ENCODE measurements at regions not wholly inside any gene's neighbourhood (a gene's known extent, or its start where the extent isn't known, plus 50 kb on each side); places are given as distances from the start of the nearest gene placed in this dataset.

DNA sequence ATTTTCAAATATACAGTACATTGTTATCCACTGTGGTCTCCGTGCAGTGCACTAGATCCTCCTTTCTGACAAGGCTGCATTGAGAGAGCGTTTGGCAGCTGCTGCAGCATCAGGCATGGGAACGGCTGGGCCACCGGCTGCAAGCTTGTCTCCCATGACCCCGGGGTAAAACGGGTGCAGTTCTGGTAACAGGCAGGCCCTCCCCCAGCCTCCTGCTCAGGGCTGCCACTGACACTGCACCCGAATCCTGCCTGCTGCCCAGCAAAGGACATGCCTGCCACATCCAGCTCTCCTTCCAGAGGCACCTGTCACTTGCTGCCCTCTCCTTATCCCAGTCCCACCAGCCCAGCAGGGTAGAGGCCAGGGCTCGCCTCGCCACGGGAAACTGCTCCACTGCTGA is 124.5 kb upstream of the TMEM45B start:
- no peaks in the 10 kb centered on the region for H3K27me3 ChIP-seq (ENCODE audit: control insufficient read depth, insufficient read depth, low read length)
- POLR2A ChIA-PET, result no interaction called here
- H3K36me3 ChIP-seq (ENCODE audit: control insufficient read depth, insufficient read depth, low read length), result no peaks in the 10 kb centered on the region
- TF ChIP-seq, protein P1, sequence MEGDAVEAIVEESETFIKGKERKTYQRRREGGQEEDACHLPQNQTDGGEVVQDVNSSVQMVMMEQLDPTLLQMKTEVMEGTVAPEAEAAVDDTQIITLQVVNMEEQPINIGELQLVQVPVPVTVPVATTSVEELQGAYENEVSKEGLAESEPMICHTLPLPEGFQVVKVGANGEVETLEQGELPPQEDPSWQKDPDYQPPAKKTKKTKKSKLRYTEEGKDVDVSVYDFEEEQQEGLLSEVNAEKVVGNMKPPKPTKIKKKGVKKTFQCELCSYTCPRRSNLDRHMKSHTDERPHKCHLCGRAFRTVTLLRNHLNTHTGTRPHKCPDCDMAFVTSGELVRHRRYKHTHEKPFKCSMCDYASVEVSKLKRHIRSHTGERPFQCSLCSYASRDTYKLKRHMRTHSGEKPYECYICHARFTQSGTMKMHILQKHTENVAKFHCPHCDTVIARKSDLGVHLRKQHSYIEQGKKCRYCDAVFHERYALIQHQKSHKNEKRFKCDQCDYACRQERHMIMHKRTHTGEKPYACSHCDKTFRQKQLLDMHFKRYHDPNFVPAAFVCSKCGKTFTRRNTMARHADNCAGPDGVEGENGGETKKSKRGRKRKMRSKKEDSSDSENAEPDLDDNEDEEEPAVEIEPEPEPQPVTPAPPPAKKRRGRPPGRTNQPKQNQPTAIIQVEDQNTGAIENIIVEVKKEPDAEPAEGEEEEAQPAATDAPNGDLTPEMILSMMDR (IDR thresholded peaks at IDR 0.05; ENCODE audit: insufficient read depth, low read depth, low read length), result no peak
- CTCF ChIA-PET, result no interaction called here
- DNase-seq (ENCODE audit: low read depth), result no peak
- H3K4me3 ChIP-seq (ENCODE audit: low read depth, low read length), result no peak overlapping the region

DNA sequence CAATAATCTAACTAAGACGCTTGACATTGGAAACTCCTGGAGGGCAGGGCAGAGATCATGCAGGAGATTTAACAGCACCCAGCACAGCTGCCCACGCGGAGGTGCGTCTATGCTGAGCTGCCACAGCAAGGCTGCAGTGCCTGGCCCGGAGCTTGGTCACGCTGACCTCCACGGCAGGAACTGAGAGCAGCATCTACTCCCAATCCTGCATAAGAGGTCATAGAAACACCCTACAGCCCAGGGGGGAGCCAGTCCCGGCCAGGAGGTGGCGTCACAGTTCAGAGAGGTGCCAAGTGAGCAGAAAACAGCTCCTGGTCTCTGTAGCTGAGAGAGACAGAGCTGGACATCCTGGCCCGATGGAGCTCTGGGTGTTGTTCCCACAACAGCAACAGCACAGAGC is 121.1 kb upstream of the TMEM45B start:
- CTCF ChIA-PET, result interaction anchor here (1.1 to 1.5 kb wide), 2 partner anchors 16 to 312 kb away, joined by 3 to 4 read pairs; no protein-coding TSS in a partner anchor
- no peak for DNase-seq (ENCODE audit: low read depth)

DNA sequence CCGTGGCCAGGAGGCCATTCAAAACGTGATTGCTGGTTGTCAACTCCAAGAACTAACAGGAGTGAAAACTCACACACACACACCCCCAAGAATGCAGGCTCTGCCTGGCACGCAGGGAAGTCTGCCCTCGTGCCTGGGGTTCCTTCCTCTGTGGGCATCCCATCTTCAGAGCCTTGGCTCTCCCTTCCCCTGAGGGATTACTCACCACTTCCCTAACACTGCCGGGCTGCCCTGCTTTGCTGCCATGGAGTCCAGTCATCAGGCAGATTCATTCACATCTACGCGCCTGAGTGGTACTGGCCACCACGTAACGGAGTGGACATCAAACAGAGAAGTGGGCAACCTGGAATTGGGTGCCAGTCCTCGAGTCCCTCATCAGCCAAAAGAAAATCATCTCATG is 120.7 kb upstream of the TMEM45B start:
- no peak overlapping the region for H3K4me3 ChIP-seq (ENCODE audit: low read depth, low read length)
- H3K36me3 ChIP-seq (ENCODE audit: control insufficient read depth, insufficient read depth, low read length), result no peaks in the 10 kb centered on the region
- ChIA-PET CTCF (interaction anchor here (0.6 to 1.6 kb wide), 9 partner anchors 10 to 345 kb away, joined by 3 to 5 read pairs (median 3); partner anchors contain the start of gene BARX2), POLR2A (interaction anchor here (0.6 kb wide), 1 partner anchor 1195 kb away, joined by 3 read pairs; no protein-coding TSS in a partner anchor)
- DNase-seq (ENCODE audit: low read depth), result no peak
- TF ChIP-seq, protein P1 (IDR thresholded peaks at IDR 0.05; ENCODE audit: insufficient read depth, low read depth, low read length), result no peak
- H3K27me3 ChIP-seq (ENCODE audit: control insufficient read depth, insufficient read depth, low read length), result peaks cover 2% of the 10 kb centered on the region; the same call in 1 of the 2 replicates

More for the DNA sequence above, 121.1 kb upstream of the TMEM45B start:
- TF ChIP-seq, protein P1 (IDR thresholded peaks at IDR 0.05; ENCODE audit: insufficient read depth, low read depth, low read length), result no peak
- Histone ChIP-seq H3K4me3 (ENCODE audit: low read depth, low read length) (no peak overlapping the region), H3K27me3 (ENCODE audit: control insufficient read depth, insufficient read depth, low read length) (peaks cover 2% of the 10 kb centered on the region; the same call in 1 of the 2 replicates), H3K36me3 (ENCODE audit: control insufficient read depth, insufficient read depth, low read length) (no peaks in the 10 kb centered on the region)
- POLR2A ChIA-PET, result no interaction called here

DNA sequence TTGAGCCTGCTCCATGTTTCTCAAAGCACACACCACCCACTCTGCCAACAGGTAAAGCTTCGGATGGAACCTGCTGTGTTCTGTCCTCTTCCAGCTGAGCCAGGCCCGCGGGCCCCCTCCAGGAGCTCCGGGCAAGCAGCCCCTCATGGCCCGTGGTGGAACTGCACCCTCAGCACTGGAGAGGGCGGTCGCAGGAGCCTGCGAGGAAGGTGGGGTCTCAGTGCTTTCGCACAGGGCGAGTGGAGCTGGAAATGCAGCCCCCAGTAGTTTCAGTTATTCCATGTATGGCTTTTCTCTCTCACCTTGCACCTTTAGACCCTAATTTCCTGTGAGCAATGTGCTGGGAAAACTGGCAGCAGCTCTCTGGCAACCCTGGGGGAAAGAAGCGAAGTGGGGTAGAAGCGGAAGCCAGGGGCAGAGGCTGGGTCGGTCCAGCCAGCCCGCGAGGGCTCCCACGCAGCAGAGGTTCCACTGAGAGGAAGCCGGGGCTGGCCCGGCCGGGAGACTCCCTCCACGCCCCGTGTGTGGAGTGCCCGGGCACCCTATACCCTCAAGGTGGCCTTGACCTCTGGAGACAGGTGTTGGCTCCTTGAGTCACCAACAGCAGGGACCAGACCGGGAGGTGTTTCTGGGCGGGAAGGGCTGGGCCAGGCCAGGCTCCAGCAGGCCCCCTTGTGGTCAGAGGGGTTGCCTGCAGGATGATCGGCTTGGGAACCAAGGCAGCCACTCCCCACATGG is 119.9 kb upstream of the TMEM45B start:
- H3K27me3 ChIP-seq (ENCODE audit: control insufficient read depth, insufficient read depth, low read length), result peaks cover 2% of the 10 kb centered on the region; the same call in 1 of the 2 replicates
- TF ChIP-seq, protein P1 (IDR thresholded peaks at IDR 0.05; ENCODE audit: insufficient read depth, low read depth, low read length), result peak; percentile 78
- H3K36me3 ChIP-seq (ENCODE audit: control insufficient read depth, insufficient read depth, low read length), result no peaks in the 10 kb centered on the region
- no peak overlapping the region for H3K4me3 ChIP-seq (ENCODE audit: low read depth, low read length)
- POLR2A ChIA-PET, result interaction anchor here (0.6 kb wide), 1 partner anchor 1194 kb away, joined by 3 read pairs; no protein-coding TSS in a partner anchor
- CTCF ChIA-PET, result interaction anchor here (0.6 to 1.6 kb wide), 9 partner anchors 9 to 391 kb away, joined by 3 to 5 read pairs (median 3); partner anchors contain the start of gene BARX2
- no peak for DNase-seq (ENCODE audit: low read depth)

DNA sequence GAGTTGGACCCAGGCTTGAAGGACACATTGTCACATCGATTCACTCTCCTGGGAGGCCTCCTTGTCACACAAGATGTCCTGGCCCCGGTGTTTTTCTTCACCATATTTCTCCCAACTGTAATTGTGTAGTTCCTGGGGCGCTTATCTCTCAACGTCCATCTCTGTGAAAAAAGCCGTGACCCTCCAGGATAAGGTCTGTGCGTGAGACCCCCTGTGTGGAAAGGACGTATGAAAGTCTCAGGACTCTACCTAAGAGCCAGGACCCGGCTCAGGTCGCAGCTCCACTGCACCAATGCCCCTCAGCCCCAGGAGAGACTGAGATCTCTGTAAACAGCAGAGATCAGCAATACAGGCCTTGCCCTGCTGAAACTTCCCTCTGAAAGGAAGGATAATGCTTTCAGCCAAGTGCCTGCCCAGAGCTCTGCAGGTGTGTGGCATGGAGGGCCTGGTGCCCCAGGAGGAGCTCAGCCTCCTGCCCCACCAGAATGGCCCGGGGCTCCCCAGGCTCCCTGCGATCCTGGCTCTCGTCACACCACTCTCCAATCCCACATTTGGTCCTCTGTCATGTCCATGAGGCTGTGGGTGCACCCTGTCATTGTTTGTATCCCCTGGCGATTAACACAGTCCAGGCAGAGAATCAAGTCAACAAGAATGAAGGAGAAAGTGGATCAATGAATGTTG is 119.2 kb upstream of the TMEM45B start:
- no peak overlapping the region for H3K4me3 ChIP-seq (ENCODE audit: low read depth, low read length)
- no peaks in the 10 kb centered on the region for H3K36me3 ChIP-seq (ENCODE audit: control insufficient read depth, insufficient read depth, low read length)
- H3K27me3 ChIP-seq (ENCODE audit: control insufficient read depth, insufficient read depth, low read length), result peaks cover 2% of the 10 kb centered on the region; the same call in 1 of the 2 replicates
- TF ChIP-seq, protein P1 (IDR thresholded peaks at IDR 0.05; ENCODE audit: insufficient read depth, low read depth, low read length), result no peak
- POLR2A ChIA-PET, result no interaction called here
- CTCF ChIA-PET, result interaction anchor here (0.6 to 1.8 kb wide), 5 partner anchors 8 to 331 kb away, joined by 3 to 5 read pairs (median 4); partner anchors contain the start of gene BARX2
- no peak for DNase-seq (ENCODE audit: low read depth)

Measured in BJ (cell line).